ENCODE measurements at regions not wholly inside any gene's neighbourhood (a gene's known extent, or its start where the extent isn't known, plus 50 kb on each side); places are given as distances from the start of the nearest gene placed in this dataset.

- Histone ChIP-seq H3K79me2 (replicated peaks; ENCODE audit: insufficient read depth, low read length) (no peaks in the 10 kb centered on the region), H3K9ac (ENCODE audit: low read length) (no peak overlapping the region), H4K20me1 (ENCODE audit: insufficient read depth) (no peaks in the 10 kb centered on the region), H3K9me2 (ENCODE audit: insufficient read depth, low read length) (no peaks in the 10 kb centered on the region), H3K4me3 (ENCODE audit: low read length) (no peak overlapping the region), H3K4me2 (ENCODE audit: low read length) (no peak overlapping the region), H3K9me3 (ENCODE audit: low read length) (no peaks in the 10 kb centered on the region), H3K36me3 (ENCODE audit: insufficient read depth, low read length) (no peaks in the 10 kb centered on the region), H3K27me3 (ENCODE audit: insufficient read depth, low read depth, low read length) (no peaks in the 10 kb centered on the region), H2AFZ (ENCODE audit: low read depth, low read length) (no peak overlapping the region), H3K27ac (ENCODE audit: low read length) (no peak overlapping the region), H3F3A (ENCODE audit: insufficient read depth, low read length, poor library complexity, severe bottlenecking) (no peaks in the 10 kb centered on the region)
- TF ChIP-seq SMC3 (conservative IDR thresholded peaks at IDR 0.05; ENCODE audit: poor library complexity), result no peak
- TF ChIP-seq EP300 (conservative IDR thresholded peaks at IDR 0.05; ENCODE audit: poor library complexity, severe bottlenecking), result no peak
- no peak for TF ChIP-seq POLR2AphosphoS5 (IDR thresholded peaks at IDR 0.05)
- no peak for TF ChIP-seq RAD21 (conservative IDR thresholded peaks at IDR 0.05)
- no peak for TF ChIP-seq REST (IDR thresholded peaks at IDR 0.05; ENCODE audit: borderline replicate concordance)
- TF ChIP-seq CTCF (IDR thresholded peaks at IDR 0.05; ENCODE audit: poor library complexity, severe bottlenecking), result no peak
- TF ChIP-seq MXI1 (conservative IDR thresholded peaks at IDR 0.05; ENCODE audit: poor library complexity, severe bottlenecking), result no peak
Measured at GRCh38 chr9:134538856-134539566, 102.6 kb upstream of the COL5A1 start.

GRCh38 chr9:134539586-134540194 is 101.9 kb upstream of the COL5A1 start:
- no peaks in the 10 kb centered on the region for H3K27me3 ChIP-seq (ENCODE audit: insufficient read depth, low read depth, low read length)
- no peak overlapping the region for H2AFZ ChIP-seq (ENCODE audit: low read depth, low read length)
- no peaks in the 10 kb centered on the region for H4K20me1 ChIP-seq (ENCODE audit: insufficient read depth)
- no peaks in the 10 kb centered on the region for H3K79me2 ChIP-seq (replicated peaks; ENCODE audit: insufficient read depth, low read length)
- H3F3A ChIP-seq (ENCODE audit: insufficient read depth, low read length, poor library complexity, severe bottlenecking), result no peaks in the 10 kb centered on the region
- no peaks in the 10 kb centered on the region for H3K9me2 ChIP-seq (ENCODE audit: insufficient read depth, low read length)
- TF ChIP-seq SMC3 (conservative IDR thresholded peaks at IDR 0.05; ENCODE audit: poor library complexity) (no peak), TAF1 (IDR thresholded peaks at IDR 0.05; ENCODE audit: low read depth) (no peak), EP300 (conservative IDR thresholded peaks at IDR 0.05; ENCODE audit: poor library complexity, severe bottlenecking) (no peak), MXI1 (conservative IDR thresholded peaks at IDR 0.05; ENCODE audit: poor library complexity, severe bottlenecking) (no peak), RAD21 (conservative IDR thresholded peaks at IDR 0.05) (no peak), POLR2AphosphoS5 (IDR thresholded peaks at IDR 0.05) (no peak), REST (IDR thresholded peaks at IDR 0.05; ENCODE audit: borderline replicate concordance) (no peak)
- H3K36me3 ChIP-seq (ENCODE audit: insufficient read depth, low read length), result no peaks in the 10 kb centered on the region
- no peak overlapping the region for H3K4me2 ChIP-seq (ENCODE audit: low read length)
- no peak overlapping the region for H3K4me3 ChIP-seq (ENCODE audit: low read length)
- no peak overlapping the region for H3K9ac ChIP-seq (ENCODE audit: low read length)
- no peak overlapping the region for H3K27ac ChIP-seq (ENCODE audit: low read length)
- H3K9me3 ChIP-seq (ENCODE audit: low read length), result no peaks in the 10 kb centered on the region
